ENCODE measurements at regions not wholly inside any gene's neighbourhood (a gene's known extent, or its start where the extent isn't known, plus 50 kb on each side); places are given as distances from the start of the nearest gene placed in this dataset.
"Not testable (repeated sequence)": the region's sequence is repeated elsewhere in the genome, so short reads cannot be mapped to it uniquely, and the experiment has no call there.

GRCh38 chr15:79769933-79770759 is 126.7 kb downstream of the MTHFS start:
- DNase-seq: no peak

GRCh38 chr15:79773128-79773527 is 123.7 kb downstream of the MTHFS start:
- no peak for DNase-seq

- DNase-seq: no peak
Measured at GRCh38 chr15:79775821-79776220, 121.0 kb downstream of the MTHFS start.

GRCh38 chr15:79777916-79778315 is 118.9 kb downstream of the MTHFS start:
- no peak for DNase-seq

- DNase-seq: no peak
Measured at GRCh38 chr15:79778378-79778990, 118.3 kb downstream of the MTHFS start.

- DNase-seq: peak; percentile 21
Measured at GRCh38 chr15:79779746-79780145, 117.1 kb downstream of the MTHFS start.

- DNase-seq: not testable (repeated sequence)
Measured at GRCh38 chr15:79782307-79782706, 114.5 kb downstream of the MTHFS start.
